B cell (primary cell): ENCODE measurements at regions not wholly inside any gene's neighbourhood (a gene's known extent, or its start where the extent isn't known, plus 50 kb on each side); places are given as distances from the start of the nearest gene placed in this dataset.

ENCODE experiments used
- CTCF ChIP-seq: fragments of 200-600 bp; IDR thresholded peaks from one replicate; pipeline ENCODE4 v1.8.0; 2022; ENCODE audit warnings: antibody characterized with exemption, mild to moderate bottlenecking
- EZH2 ChIP-seq: IDR thresholded peaks from 2 replicates; pipeline ENCODE4 v1.6.1; 2012; ENCODE audit warnings: borderline replicate concordance, low read depth, mild to moderate bottlenecking, moderate library complexity, low read length; ENCODE audit not compliant: insufficient read depth, poor library complexity, severe bottlenecking

- no peak for TF ChIP-seq CTCF
- no peak for TF ChIP-seq EZH2
Measured at GRCh38 chr15:38991126-38991525, 426.5 kb upstream of the RASGRP1 start.
